ENCODE measurements at regions not wholly inside any gene's neighbourhood (a gene's known extent, or its start where the extent isn't known, plus 50 kb on each side); places are given as distances from the start of the nearest gene placed in this dataset.

GRCh38 chr17:53941231-53941630 lies 118.5 kb downstream of the KIF2B start:
- H3K4ac ChIP-seq (ENCODE audit: low read depth in 1 of 2, low read length in 2 of 2): no peak overlapping the region
- H3K9ac ChIP-seq (ENCODE audit: low read length): no peak overlapping the region
- H3K79me1 ChIP-seq (replicated peaks; ENCODE audit: low read length, poor library complexity, severe bottlenecking): no peaks in the 10 kb centered on the region
- DNase-seq: no peak
- H3K27ac ChIP-seq (ENCODE audit: low read length, poor library complexity, severe bottlenecking): no peak overlapping the region
- no peak overlapping the region for H3K23ac ChIP-seq (ENCODE audit: low read length in 2 of 2)
- H3K14ac ChIP-seq (ENCODE audit: low read length in 2 of 2): no peak overlapping the region
- no peak overlapping the region for H2AFZ ChIP-seq (ENCODE audit: low read depth, low read length)
- H3K27me3 ChIP-seq (ENCODE audit: control insufficient read depth in 1 of 2, insufficient read depth in 1 of 2, low read length in 2 of 2): no peaks in the 10 kb centered on the region
- H3K36me3 ChIP-seq (ENCODE audit: control insufficient read depth in 1 of 2, insufficient read depth in 2 of 2, low read depth in 1 of 2, low read length in 2 of 2): no peaks in the 10 kb centered on the region
- no peak overlapping the region for H2BK5ac ChIP-seq (ENCODE audit: low read depth, low read length, poor library complexity, severe bottlenecking)
- H3K18ac ChIP-seq (ENCODE audit: low read depth in 1 of 2, low read length in 2 of 2): no peak overlapping the region
- no peak overlapping the region for H4K91ac ChIP-seq (ENCODE audit: low read length)
- H3K4me1 ChIP-seq (ENCODE audit: control insufficient read depth, insufficient read depth, low read depth, low read length): no peaks in the 10 kb centered on the region
- no peak overlapping the region for H2BK120ac ChIP-seq (ENCODE audit: low read depth, low read length)
- H2BK15ac ChIP-seq (ENCODE audit: low read depth, poor library complexity, severe bottlenecking): no peak overlapping the region
- H2AK5ac ChIP-seq (ENCODE audit: low read length, severe bottlenecking): no peak overlapping the region
- no peak overlapping the region for H4K8ac ChIP-seq (ENCODE audit: low read length)
- no peak overlapping the region for H2BK12ac ChIP-seq (ENCODE audit: low read length in 2 of 2)
- peaks cover 3% of the 10 kb centered on the region for H3K9me3 ChIP-seq (ENCODE audit: control insufficient read depth, low read length)
- H3K4me2 ChIP-seq (ENCODE audit: low read length, poor library complexity, severe bottlenecking): no peak overlapping the region
- no peak overlapping the region for H3K4me3 ChIP-seq (ENCODE audit: insufficient read depth in 1 of 2, low read depth in 1 of 2, low read length in 2 of 2)

GRCh38 chr17:53942436-53942835 lies 119.7 kb downstream of the KIF2B start:
- H2BK120ac ChIP-seq (ENCODE audit: low read depth, low read length): no peak overlapping the region
- WGBS: no CpG with 5 or more reads among the region's 1 CpG
- no peak overlapping the region for H4K8ac ChIP-seq (ENCODE audit: low read length)
- no peak overlapping the region for H3K18ac ChIP-seq (ENCODE audit: low read depth in 1 of 2, low read length in 2 of 2)
- H2BK15ac ChIP-seq (ENCODE audit: low read depth, poor library complexity, severe bottlenecking): no peak overlapping the region
- H2BK12ac ChIP-seq (ENCODE audit: low read length in 2 of 2): no peak overlapping the region
- H3K27ac ChIP-seq (ENCODE audit: low read length, poor library complexity, severe bottlenecking): no peak overlapping the region
- H3K23ac ChIP-seq (ENCODE audit: low read length in 2 of 2): no peak overlapping the region
- no peak overlapping the region for H2BK5ac ChIP-seq (ENCODE audit: low read depth, low read length, poor library complexity, severe bottlenecking)
- H3K27me3 ChIP-seq (ENCODE audit: control insufficient read depth in 1 of 2, insufficient read depth in 1 of 2, low read length in 2 of 2): no peaks in the 10 kb centered on the region
- no peak overlapping the region for H3K4ac ChIP-seq (ENCODE audit: low read depth in 1 of 2, low read length in 2 of 2)
- no peak overlapping the region for H2AK5ac ChIP-seq (ENCODE audit: low read length, severe bottlenecking)
- H3K4me1 ChIP-seq (ENCODE audit: control insufficient read depth, insufficient read depth, low read depth, low read length): no peaks in the 10 kb centered on the region
- no peaks in the 10 kb centered on the region for H3K79me1 ChIP-seq (replicated peaks; ENCODE audit: low read length, poor library complexity, severe bottlenecking)
- H3K4me2 ChIP-seq (ENCODE audit: low read length, poor library complexity, severe bottlenecking): no peak overlapping the region
- H3K9ac ChIP-seq (ENCODE audit: low read length): no peak overlapping the region
- DNase-seq: no peak
- peaks cover 3% of the 10 kb centered on the region for H3K9me3 ChIP-seq (ENCODE audit: control insufficient read depth, low read length)
- H2AFZ ChIP-seq (ENCODE audit: low read depth, low read length): no peak overlapping the region
- H3K36me3 ChIP-seq (ENCODE audit: control insufficient read depth in 1 of 2, insufficient read depth in 2 of 2, low read depth in 1 of 2, low read length in 2 of 2): no peaks in the 10 kb centered on the region
- H3K14ac ChIP-seq (ENCODE audit: low read length in 2 of 2): no peak overlapping the region
- no peak overlapping the region for H4K91ac ChIP-seq (ENCODE audit: low read length)
- H3K4me3 ChIP-seq (ENCODE audit: insufficient read depth in 1 of 2, low read depth in 1 of 2, low read length in 2 of 2): no peak overlapping the region

GRCh38 chr17:53942898-53943297 lies 120.2 kb downstream of the KIF2B start:
- Histone ChIP-seq H3K4me3 (ENCODE audit: insufficient read depth in 1 of 2, low read depth in 1 of 2, low read length in 2 of 2) (no peak overlapping the region), H3K4me2 (ENCODE audit: low read length, poor library complexity, severe bottlenecking) (no peak overlapping the region), H2BK15ac (ENCODE audit: low read depth, poor library complexity, severe bottlenecking) (no peak overlapping the region), H3K9ac (ENCODE audit: low read length) (no peak overlapping the region), H4K8ac (ENCODE audit: low read length) (no peak overlapping the region), H2BK5ac (ENCODE audit: low read depth, low read length, poor library complexity, severe bottlenecking) (no peak overlapping the region), H3K36me3 (ENCODE audit: control insufficient read depth in 1 of 2, insufficient read depth in 2 of 2, low read depth in 1 of 2, low read length in 2 of 2) (no peaks in the 10 kb centered on the region), H3K9me3 (ENCODE audit: control insufficient read depth, low read length) (peaks cover 3% of the 10 kb centered on the region), H2BK120ac (ENCODE audit: low read depth, low read length) (no peak overlapping the region), H3K14ac (ENCODE audit: low read length in 2 of 2) (no peak overlapping the region), H3K79me1 (replicated peaks; ENCODE audit: low read length, poor library complexity, severe bottlenecking) (no peaks in the 10 kb centered on the region), H3K4me1 (ENCODE audit: control insufficient read depth, insufficient read depth, low read depth, low read length) (no peaks in the 10 kb centered on the region), H3K27ac (ENCODE audit: low read length, poor library complexity, severe bottlenecking) (no peak overlapping the region), H4K91ac (ENCODE audit: low read length) (no peak overlapping the region), H2BK12ac (ENCODE audit: low read length in 2 of 2) (no peak overlapping the region), H3K27me3 (ENCODE audit: control insufficient read depth in 1 of 2, insufficient read depth in 1 of 2, low read length in 2 of 2) (no peaks in the 10 kb centered on the region), H2AFZ (ENCODE audit: low read depth, low read length) (no peak overlapping the region), H3K23ac (ENCODE audit: low read length in 2 of 2) (no peak overlapping the region), H3K4ac (ENCODE audit: low read depth in 1 of 2, low read length in 2 of 2) (no peak overlapping the region), H3K18ac (ENCODE audit: low read depth in 1 of 2, low read length in 2 of 2) (no peak overlapping the region), H2AK5ac (ENCODE audit: low read length, severe bottlenecking) (no peak overlapping the region)
- 61% methylated on average over 1 of the region's 2 CpGs for WGBS
- no peak for DNase-seq

- Histone ChIP-seq H3K4me1 (ENCODE audit: control insufficient read depth, insufficient read depth, low read depth, low read length) (no peaks in the 10 kb centered on the region), H2BK120ac (ENCODE audit: low read depth, low read length) (no peak overlapping the region), H3K18ac (ENCODE audit: low read depth in 1 of 2, low read length in 2 of 2) (no peak overlapping the region), H3K9ac (ENCODE audit: low read length) (no peak overlapping the region), H2BK15ac (ENCODE audit: low read depth, poor library complexity, severe bottlenecking) (no peak overlapping the region), H3K23ac (ENCODE audit: low read length in 2 of 2) (no peak overlapping the region), H3K27me3 (ENCODE audit: control insufficient read depth in 1 of 2, insufficient read depth in 1 of 2, low read length in 2 of 2) (no peaks in the 10 kb centered on the region), H3K4ac (ENCODE audit: low read depth in 1 of 2, low read length in 2 of 2) (no peak overlapping the region), H3K79me1 (replicated peaks; ENCODE audit: low read length, poor library complexity, severe bottlenecking) (no peaks in the 10 kb centered on the region), H4K91ac (ENCODE audit: low read length) (no peak overlapping the region), H3K9me3 (ENCODE audit: control insufficient read depth, low read length) (peaks cover 34% of the 10 kb centered on the region), H2AK5ac (ENCODE audit: low read length, severe bottlenecking) (no peak overlapping the region), H3K4me2 (ENCODE audit: low read length, poor library complexity, severe bottlenecking) (no peak overlapping the region), H2AFZ (ENCODE audit: low read depth, low read length) (no peak overlapping the region), H3K4me3 (ENCODE audit: insufficient read depth in 1 of 2, low read depth in 1 of 2, low read length in 2 of 2) (no peak overlapping the region), H2BK5ac (ENCODE audit: low read depth, low read length, poor library complexity, severe bottlenecking) (no peak overlapping the region), H2BK12ac (ENCODE audit: low read length in 2 of 2) (no peak overlapping the region), H4K8ac (ENCODE audit: low read length) (no peak overlapping the region), H3K14ac (ENCODE audit: low read length in 2 of 2) (no peak overlapping the region), H3K27ac (ENCODE audit: low read length, poor library complexity, severe bottlenecking) (no peak overlapping the region), H3K36me3 (ENCODE audit: control insufficient read depth in 1 of 2, insufficient read depth in 2 of 2, low read depth in 1 of 2, low read length in 2 of 2) (no peaks in the 10 kb centered on the region)
- no CpG with 5 or more reads among the region's 1 CpG for WGBS
- DNase-seq: no peak
Measured at GRCh38 chr17:53948323-53948722, 125.6 kb downstream of the KIF2B start.
